ENCODE measurements at regions not wholly inside any gene's neighbourhood (a gene's known extent, or its start where the extent isn't known, plus 50 kb on each side); places are given as distances from the start of the nearest gene placed in this dataset.

DNA sequence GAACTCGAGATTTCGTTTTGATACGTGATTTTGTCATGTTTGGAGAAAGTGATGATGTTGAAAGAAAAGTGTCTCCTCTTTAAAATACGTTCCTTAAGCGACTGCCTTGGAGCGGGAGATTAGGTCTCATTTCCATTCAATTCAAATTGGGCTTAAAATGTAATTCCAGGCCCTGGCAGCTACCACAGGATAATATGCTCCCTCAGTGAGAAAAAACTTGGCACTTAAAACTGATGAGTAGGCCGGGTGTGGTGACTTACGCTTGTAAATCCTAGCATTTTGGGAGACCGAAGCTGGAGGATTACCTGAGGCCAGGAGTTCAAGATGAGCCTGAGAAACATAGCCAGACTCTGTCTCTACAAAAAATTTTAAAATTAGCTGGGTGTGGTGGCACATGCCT lies 146.3 kb upstream of the L3MBTL4 start:
- Histone ChIP-seq H3K4me3 (ENCODE audit: low read length) (no peak overlapping the region), H3K27ac (ENCODE audit: low read depth, low read length) (no peak overlapping the region), H4K20me1 (ENCODE audit: control insufficient read depth, insufficient read depth, low read depth, low read length) (no peaks in the 10 kb centered on the region), H3K27me3 (ENCODE audit: control insufficient read depth, low read length) (no peaks in the 10 kb centered on the region), H3K4me2 (ENCODE audit: low read length) (no peak overlapping the region), H3K36me3 (ENCODE audit: control insufficient read depth, low read length) (no peaks in the 10 kb centered on the region), H3F3A (ENCODE audit: control insufficient read depth, insufficient read depth) (no peaks in the 10 kb centered on the region), H3K9me3 (ENCODE audit: control insufficient read depth, insufficient read depth, low read length) (no peaks in the 10 kb centered on the region), H3K4me1 (ENCODE audit: control insufficient read depth, low read length) (no peaks in the 10 kb centered on the region), H3K9me2 (replicated peaks; ENCODE audit: control insufficient read depth, low read length) (no peaks in the 10 kb centered on the region), H3K79me2 (ENCODE audit: control insufficient read depth, low read length) (no peaks in the 10 kb centered on the region)
- TF ChIP-seq EZH2phosphoT487 (IDR thresholded peaks at IDR 0.05; ENCODE audit: borderline replicate concordance, low read length), result no peak
- TF ChIP-seq, protein P1, sequence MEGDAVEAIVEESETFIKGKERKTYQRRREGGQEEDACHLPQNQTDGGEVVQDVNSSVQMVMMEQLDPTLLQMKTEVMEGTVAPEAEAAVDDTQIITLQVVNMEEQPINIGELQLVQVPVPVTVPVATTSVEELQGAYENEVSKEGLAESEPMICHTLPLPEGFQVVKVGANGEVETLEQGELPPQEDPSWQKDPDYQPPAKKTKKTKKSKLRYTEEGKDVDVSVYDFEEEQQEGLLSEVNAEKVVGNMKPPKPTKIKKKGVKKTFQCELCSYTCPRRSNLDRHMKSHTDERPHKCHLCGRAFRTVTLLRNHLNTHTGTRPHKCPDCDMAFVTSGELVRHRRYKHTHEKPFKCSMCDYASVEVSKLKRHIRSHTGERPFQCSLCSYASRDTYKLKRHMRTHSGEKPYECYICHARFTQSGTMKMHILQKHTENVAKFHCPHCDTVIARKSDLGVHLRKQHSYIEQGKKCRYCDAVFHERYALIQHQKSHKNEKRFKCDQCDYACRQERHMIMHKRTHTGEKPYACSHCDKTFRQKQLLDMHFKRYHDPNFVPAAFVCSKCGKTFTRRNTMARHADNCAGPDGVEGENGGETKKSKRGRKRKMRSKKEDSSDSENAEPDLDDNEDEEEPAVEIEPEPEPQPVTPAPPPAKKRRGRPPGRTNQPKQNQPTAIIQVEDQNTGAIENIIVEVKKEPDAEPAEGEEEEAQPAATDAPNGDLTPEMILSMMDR (IDR thresholded peaks at IDR 0.05; ENCODE audit: low read depth, low read length, poor library complexity, severe bottlenecking), result no peak

DNA sequence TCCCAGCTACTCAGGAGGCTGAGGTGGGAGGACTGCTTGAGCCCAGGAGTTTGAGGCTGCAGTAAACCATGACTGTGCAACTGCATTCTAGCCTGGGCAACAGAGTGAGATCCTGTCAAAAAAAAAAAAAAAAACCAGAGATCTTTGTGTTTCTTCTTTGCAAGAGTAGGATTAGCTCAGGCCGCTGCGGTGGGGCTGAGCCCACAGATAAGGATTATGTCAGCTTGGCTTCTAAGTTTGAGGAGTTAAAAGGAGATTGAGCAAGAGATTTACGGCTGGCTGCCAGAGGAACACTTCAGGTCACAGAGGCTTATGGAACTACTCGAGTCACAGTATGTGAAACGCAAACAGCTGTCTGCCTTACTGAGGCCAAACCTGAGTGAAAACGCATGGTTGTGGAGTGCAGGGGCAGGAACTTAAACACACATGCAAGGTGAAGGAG lies 146.7 kb upstream of the L3MBTL4 start:
- H3K4me2 ChIP-seq (ENCODE audit: low read length), result no peak overlapping the region
- no peaks in the 10 kb centered on the region for H3F3A ChIP-seq (ENCODE audit: control insufficient read depth, insufficient read depth)
- no peaks in the 10 kb centered on the region for H3K9me2 ChIP-seq (replicated peaks; ENCODE audit: control insufficient read depth, low read length)
- H3K4me1 ChIP-seq (ENCODE audit: control insufficient read depth, low read length), result no peaks in the 10 kb centered on the region
- no peaks in the 10 kb centered on the region for H3K79me2 ChIP-seq (ENCODE audit: control insufficient read depth, low read length)
- no peak overlapping the region for H3K27ac ChIP-seq (ENCODE audit: low read depth, low read length)
- H3K27me3 ChIP-seq (ENCODE audit: control insufficient read depth, low read length), result no peaks in the 10 kb centered on the region
- H3K36me3 ChIP-seq (ENCODE audit: control insufficient read depth, low read length), result no peaks in the 10 kb centered on the region
- TF ChIP-seq, protein P1 (IDR thresholded peaks at IDR 0.05; ENCODE audit: low read depth, low read length, poor library complexity, severe bottlenecking), result no peak
- TF ChIP-seq EZH2phosphoT487 (IDR thresholded peaks at IDR 0.05; ENCODE audit: borderline replicate concordance, low read length), result no peak
- no peaks in the 10 kb centered on the region for H4K20me1 ChIP-seq (ENCODE audit: control insufficient read depth, insufficient read depth, low read depth, low read length)
- H3K9me3 ChIP-seq (ENCODE audit: control insufficient read depth, insufficient read depth, low read length), result no peaks in the 10 kb centered on the region
- no peak overlapping the region for H3K4me3 ChIP-seq (ENCODE audit: low read length)

DNA sequence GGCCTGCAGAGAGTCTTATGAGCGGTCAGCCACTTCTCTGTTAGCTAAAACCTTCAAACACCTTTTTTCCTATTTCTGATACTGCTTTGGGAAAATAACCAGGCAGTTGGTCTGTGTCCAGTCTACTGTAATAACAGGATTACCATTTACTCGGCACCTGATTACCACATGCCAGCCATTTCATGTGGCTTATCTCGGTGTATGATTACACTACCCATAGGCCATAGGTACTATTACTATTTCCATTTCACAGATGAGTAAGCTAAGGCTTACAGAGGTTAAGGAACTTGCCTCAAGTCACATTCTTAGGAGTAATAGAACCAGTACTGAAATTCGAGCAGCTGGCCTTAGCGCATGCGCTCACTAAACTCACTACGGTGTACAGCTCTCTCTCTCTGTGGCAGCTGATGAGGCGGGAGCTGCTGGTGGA lies 147.2 kb upstream of the L3MBTL4 start:
- TF ChIP-seq, protein P1 (IDR thresholded peaks at IDR 0.05; ENCODE audit: low read depth, low read length, poor library complexity, severe bottlenecking), result no peak
- no peak for TF ChIP-seq EZH2phosphoT487 (IDR thresholded peaks at IDR 0.05; ENCODE audit: borderline replicate concordance, low read length)
- H3K4me1 ChIP-seq (ENCODE audit: control insufficient read depth, low read length), result no peaks in the 10 kb centered on the region

More for the DNA sequence above, 147.2 kb upstream of the L3MBTL4 start:
- Histone ChIP-seq H3K4me3 (ENCODE audit: low read length) (no peak overlapping the region), H3K27me3 (ENCODE audit: control insufficient read depth, low read length) (no peaks in the 10 kb centered on the region), H3K27ac (ENCODE audit: low read depth, low read length) (no peak overlapping the region), H3F3A (ENCODE audit: control insufficient read depth, insufficient read depth) (no peaks in the 10 kb centered on the region), H3K9me3 (ENCODE audit: control insufficient read depth, insufficient read depth, low read length) (no peaks in the 10 kb centered on the region), H3K4me2 (ENCODE audit: low read length) (no peak overlapping the region), H4K20me1 (ENCODE audit: control insufficient read depth, insufficient read depth, low read depth, low read length) (no peaks in the 10 kb centered on the region), H3K79me2 (ENCODE audit: control insufficient read depth, low read length) (no peaks in the 10 kb centered on the region), H3K36me3 (ENCODE audit: control insufficient read depth, low read length) (no peaks in the 10 kb centered on the region), H3K9me2 (replicated peaks; ENCODE audit: control insufficient read depth, low read length) (no peaks in the 10 kb centered on the region)

Measured in DOHH2 (cell line).